ENCODE measurements at regions not wholly inside any gene's neighbourhood (a gene's known extent, or its start where the extent isn't known, plus 50 kb on each side); places are given as distances from the start of the nearest gene placed in this dataset.
A peak's percentile ranks its signal among the peaks of the same experiment; 100 is the strongest.

- no peak overlapping the region for H3K4me3 ChIP-seq (ENCODE audit: low read depth, low read length)
- DNase-seq (ENCODE audit: low read depth) = no peak
- no peak for TF ChIP-seq CTCF (conservative IDR thresholded peaks at IDR 0.05; ENCODE audit: low read depth, low read length)
These were observed 216.8 kb downstream of the NUP35 start for GRCh38 chr2:183341057-183341456.

- no peak overlapping the region for H3K4me3 ChIP-seq (ENCODE audit: low read depth, low read length)
- TF ChIP-seq CTCF (conservative IDR thresholded peaks at IDR 0.05; ENCODE audit: low read depth, low read length) = no peak
- no peak for DNase-seq (ENCODE audit: low read depth)
These were observed 223.7 kb downstream of the NUP35 start for GRCh38 chr2:183347969-183348368.

DNA sequence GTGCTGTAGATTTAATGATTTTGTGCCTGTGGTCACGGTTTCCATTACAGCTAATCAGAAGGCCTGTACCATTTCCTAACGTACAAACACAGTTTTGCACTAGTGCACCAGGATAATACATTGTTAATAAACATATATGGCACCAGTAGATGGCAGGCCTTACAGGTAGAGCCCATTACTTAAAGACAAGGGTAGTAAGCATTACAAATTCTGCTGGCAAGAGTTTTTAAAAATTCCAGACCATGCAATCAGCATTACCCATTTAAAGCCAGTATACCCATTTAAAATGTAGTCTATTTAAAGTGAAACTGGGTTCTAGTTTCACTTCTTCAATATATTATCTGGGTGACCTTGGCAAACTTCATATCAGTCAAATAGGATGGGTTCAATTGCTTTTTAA, 224.2 kb downstream of the NUP35 start:
- no peak overlapping the region for H3K4me3 ChIP-seq (ENCODE audit: low read depth, low read length)
- no peak for TF ChIP-seq CTCF (conservative IDR thresholded peaks at IDR 0.05; ENCODE audit: low read depth, low read length)
- no peak for DNase-seq (ENCODE audit: low read depth)

GRCh38 chr2:183349091-183349490, 224.8 kb downstream of the NUP35 start:
- DNase-seq (ENCODE audit: low read depth) = no peak
- no peak overlapping the region for H3K4me3 ChIP-seq (ENCODE audit: low read depth, low read length)

GRCh38 chr2:183359867-183360266, 235.6 kb downstream of the NUP35 start:
- TF ChIP-seq CTCF (conservative IDR thresholded peaks at IDR 0.05; ENCODE audit: low read depth, low read length) = peak; percentile 55
- peak; percentile 51 for DNase-seq (ENCODE audit: low read depth)
- H3K4me3 ChIP-seq (ENCODE audit: low read depth, low read length) = no peak overlapping the region

More at GRCh38 chr2:183349091-183349490, 224.8 kb downstream of the NUP35 start:
- no peak for TF ChIP-seq CTCF (conservative IDR thresholded peaks at IDR 0.05; ENCODE audit: low read depth, low read length)

DNA sequence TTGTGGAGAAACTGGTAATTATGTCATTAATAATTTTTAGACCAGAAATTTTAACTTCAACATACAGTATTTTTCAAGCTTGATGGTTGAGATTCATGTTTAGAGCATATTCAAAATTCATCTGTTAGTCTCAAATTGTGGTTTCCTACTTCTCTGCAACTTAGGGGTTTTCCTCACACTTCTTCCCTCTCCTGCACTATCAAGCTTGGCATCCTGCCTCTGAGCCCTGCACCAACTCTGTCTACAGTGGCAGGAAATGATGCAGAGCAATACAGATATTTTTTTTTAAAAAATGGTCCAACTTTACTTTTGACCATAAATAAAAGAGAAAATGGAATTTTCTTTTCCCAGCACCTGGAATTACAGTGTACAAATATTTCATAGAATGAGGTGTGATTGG, 247.3 kb downstream of the NUP35 start:
- TF ChIP-seq CTCF (conservative IDR thresholded peaks at IDR 0.05; ENCODE audit: low read depth, low read length) = no peak
- peak; percentile 19 for DNase-seq (ENCODE audit: low read depth)
- H3K4me3 ChIP-seq (ENCODE audit: low read depth, low read length) = no peak overlapping the region

DNA sequence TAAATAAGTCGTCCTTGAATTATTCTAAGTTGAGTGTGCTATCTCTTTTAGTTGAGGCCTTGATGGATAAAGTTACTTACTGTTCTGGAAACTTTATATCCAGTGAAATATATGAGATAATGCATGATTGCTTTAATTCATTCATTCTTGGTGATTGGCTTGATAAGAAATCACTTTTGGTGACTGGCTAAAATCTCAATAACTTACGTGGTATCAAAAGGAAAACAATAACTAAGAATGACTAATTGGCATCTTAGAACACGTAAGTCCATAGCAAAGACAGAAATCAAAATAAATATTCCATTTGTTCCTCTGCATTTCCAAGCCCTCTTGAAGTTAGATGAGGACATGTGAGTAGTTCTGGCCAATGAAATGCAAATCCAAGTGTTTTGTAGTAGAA, 251.6 kb downstream of the NUP35 start:
- DNase-seq (ENCODE audit: low read depth) = no peak
- no peak overlapping the region for H3K4me3 ChIP-seq (ENCODE audit: low read depth, low read length)
- no peak for TF ChIP-seq CTCF (conservative IDR thresholded peaks at IDR 0.05; ENCODE audit: low read depth, low read length)

Data from choroid plexus epithelial cell (primary cell).